ENCODE measurements at regions not wholly inside any gene's neighbourhood (a gene's known extent, or its start where the extent isn't known, plus 50 kb on each side); places are given as distances from the start of the nearest gene placed in this dataset.

GRCh38 chr1:69120817-69121216 lies 446.9 kb upstream of the LRRC7 start:
- ATAC-seq: no peak

DNA sequence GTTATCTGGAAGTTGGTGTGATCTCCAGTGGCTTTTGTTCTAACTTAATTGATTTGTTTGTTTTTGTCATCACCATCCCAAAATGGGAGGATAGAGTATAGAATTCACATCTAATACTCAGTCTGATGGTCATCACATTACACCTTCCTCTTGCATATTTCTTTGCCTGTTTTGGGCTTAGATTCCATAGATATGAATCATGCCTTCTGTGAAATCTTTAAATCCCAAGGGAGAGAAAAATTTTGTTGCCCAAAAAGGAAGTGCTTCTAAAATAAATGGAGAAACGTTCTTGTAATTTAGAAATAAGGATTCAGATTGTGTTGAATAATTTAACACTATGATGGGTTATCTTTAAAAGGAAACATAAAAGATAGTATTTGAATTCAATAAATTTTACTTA lies 446.0 kb upstream of the LRRC7 start:
- TF ChIP-seq CTCF (IDR thresholded peaks at IDR 0.05): no peak
- no peaks in the 10 kb centered on the region for H3K9me3 ChIP-seq
- no peak overlapping the region for H3K27ac ChIP-seq
- no peaks in the 10 kb centered on the region for H3K4me1 ChIP-seq
- no peaks in the 10 kb centered on the region for H3K27me3 ChIP-seq (ENCODE audit: insufficient read depth in 3 of 3, low read length in 2 of 3)
- no peak overlapping the region for H3K4me3 ChIP-seq
- 0 to 8% (median 5%) methylated on average over 1 of the region's 1 CpG for WGBS, 3 donors
- DNase-seq: no peak
- no peaks in the 10 kb centered on the region for H3K36me3 ChIP-seq (ENCODE audit: insufficient read depth in 1 of 2, low read depth in 1 of 2)
- ATAC-seq: no peak
- intact Hi-C loops (cut with DNase I): no loop called here

More at GRCh38 chr1:69120817-69121216, 446.9 kb upstream of the LRRC7 start:
- intact Hi-C loops (cut with DNase I): no loop called here
- Histone ChIP-seq H3K4me3 (no peak overlapping the region), H3K9me3 (no peaks in the 10 kb centered on the region), H3K36me3 (ENCODE audit: insufficient read depth in 1 of 2, low read depth in 1 of 2) (no peaks in the 10 kb centered on the region), H3K27ac (no peak overlapping the region), H3K27me3 (ENCODE audit: insufficient read depth in 3 of 3, low read length in 2 of 3) (no peaks in the 10 kb centered on the region), H3K4me1 (no peaks in the 10 kb centered on the region)
- no peak for TF ChIP-seq CTCF (IDR thresholded peaks at IDR 0.05)
- WGBS, 3 donors: 87 to 89% (median 87%) methylated on average over 3 of the region's 3 CpGs
- no peak for DNase-seq

GRCh38 chr1:69122373-69122772 lies 445.3 kb upstream of the LRRC7 start:
- no peaks in the 10 kb centered on the region for H3K36me3 ChIP-seq (ENCODE audit: insufficient read depth in 1 of 2, low read depth in 1 of 2)
- no peak overlapping the region for H3K4me3 ChIP-seq
- ATAC-seq: no peak
- no peaks in the 10 kb centered on the region for H3K9me3 ChIP-seq
- DNase-seq: no peak
- H3K4me1 ChIP-seq: no peaks in the 10 kb centered on the region
- no peak for TF ChIP-seq CTCF (IDR thresholded peaks at IDR 0.05)
- H3K27ac ChIP-seq: no peak overlapping the region
- no peaks in the 10 kb centered on the region for H3K27me3 ChIP-seq (ENCODE audit: insufficient read depth in 3 of 3, low read length in 2 of 3)
- WGBS, 3 donors: 34 to 50% (median 38%) methylated on average over 2 of the region's 2 CpGs
- intact Hi-C loops (cut with DNase I): no loop called here

DNA sequence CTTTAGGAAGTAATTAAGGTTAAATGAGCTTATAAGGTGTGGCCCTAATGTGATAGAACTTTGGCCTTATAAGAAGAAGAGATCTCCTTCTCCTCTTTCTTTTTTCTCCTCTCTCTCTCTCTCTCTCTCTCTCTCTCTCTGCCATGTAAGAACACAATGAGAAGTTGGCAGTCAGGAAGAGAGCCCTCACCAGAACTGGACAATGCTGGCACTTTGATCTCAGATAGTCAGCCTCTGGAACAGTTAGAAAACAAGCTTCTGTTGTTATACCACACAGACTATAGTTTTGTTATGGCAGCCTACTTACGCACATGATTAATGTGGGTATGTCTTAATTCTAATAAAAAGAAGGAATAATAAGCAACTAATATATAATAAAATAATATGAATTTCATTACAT lies 444.2 kb upstream of the LRRC7 start:
- Histone ChIP-seq H3K27ac (no peak overlapping the region), H3K4me1 (no peaks in the 10 kb centered on the region), H3K36me3 (ENCODE audit: insufficient read depth in 1 of 2, low read depth in 1 of 2) (no peaks in the 10 kb centered on the region), H3K9me3 (no peaks in the 10 kb centered on the region), H3K4me3 (no peak overlapping the region), H3K27me3 (ENCODE audit: insufficient read depth in 3 of 3, low read length in 2 of 3) (no peaks in the 10 kb centered on the region)
- DNase-seq: no peak
- ATAC-seq: no peak
- WGBS, 3 donors: 97 to 100% (median 100%) methylated on average over 1 of the region's 1 CpG
- no peak for TF ChIP-seq CTCF (IDR thresholded peaks at IDR 0.05)
- intact Hi-C loops (cut with DNase I): no loop called here

DNA sequence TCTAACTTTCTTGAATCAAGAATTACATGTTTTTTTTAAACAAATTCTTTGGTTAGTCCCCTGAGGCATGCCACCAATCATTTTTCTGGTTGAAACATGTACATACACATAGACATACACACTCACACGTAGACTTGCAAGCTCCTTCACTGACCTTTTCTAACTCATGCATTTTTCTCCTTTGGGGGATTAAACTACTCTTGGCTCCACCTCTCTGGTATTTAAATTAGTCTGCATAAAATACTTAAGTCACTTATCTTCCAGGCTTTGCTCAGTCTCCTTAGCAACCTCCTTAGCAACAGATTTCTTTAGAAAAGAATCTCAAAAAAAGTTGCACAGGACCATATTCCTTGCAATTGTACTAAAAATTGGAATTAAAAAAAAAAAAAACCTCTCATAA lies 440.9 kb upstream of the LRRC7 start:
- Histone ChIP-seq H3K36me3 (ENCODE audit: insufficient read depth in 1 of 2, low read depth in 1 of 2) (no peaks in the 10 kb centered on the region), H3K4me1 (no peaks in the 10 kb centered on the region), H3K27ac (no peak overlapping the region), H3K27me3 (ENCODE audit: insufficient read depth in 3 of 3, low read length in 2 of 3) (no peaks in the 10 kb centered on the region), H3K9me3 (no peaks in the 10 kb centered on the region), H3K4me3 (no peak overlapping the region)
- intact Hi-C loops (cut with DNase I): no loop called here
- no peak for ATAC-seq
- TF ChIP-seq CTCF (IDR thresholded peaks at IDR 0.05): no peak
- DNase-seq: no peak
- 41 to 59% (median 47%) methylated on average over 1 of the region's 1 CpG for WGBS, 3 donors

Measured in psoas muscle (tissue), 7 donors.